Cardiac septum (tissue), 1 donor: ENCODE measurements at regions not wholly inside any gene's neighbourhood (a gene's known extent, or its start where the extent isn't known, plus 50 kb on each side); places are given as distances from the start of the nearest gene placed in this dataset.
"Not testable (repeated sequence)": the region's sequence is repeated elsewhere in the genome, so short reads cannot be mapped to it uniquely, and the experiment has no call there.

ENCODE experiments used
- DNase-seq: peaks from one replicate; pipeline ENCODE4 v3.0.0-alpha.2; 2020; ENCODE audit warnings: low spot score
- intact Hi-C: fragments of 100-400 bp; cut with DNase I; formaldehyde crosslinking; loops from one replicate; pipeline ENCODE4 v1.14.0; 2022
- donor health status: DM: no; HTN: no; CAD: no.

- no peak for DNase-seq
- intact Hi-C loops = no loop called here
These were observed 292.8 kb upstream of the TMC3 start for GRCh38 chr15:81666839-81667238.

DNA sequence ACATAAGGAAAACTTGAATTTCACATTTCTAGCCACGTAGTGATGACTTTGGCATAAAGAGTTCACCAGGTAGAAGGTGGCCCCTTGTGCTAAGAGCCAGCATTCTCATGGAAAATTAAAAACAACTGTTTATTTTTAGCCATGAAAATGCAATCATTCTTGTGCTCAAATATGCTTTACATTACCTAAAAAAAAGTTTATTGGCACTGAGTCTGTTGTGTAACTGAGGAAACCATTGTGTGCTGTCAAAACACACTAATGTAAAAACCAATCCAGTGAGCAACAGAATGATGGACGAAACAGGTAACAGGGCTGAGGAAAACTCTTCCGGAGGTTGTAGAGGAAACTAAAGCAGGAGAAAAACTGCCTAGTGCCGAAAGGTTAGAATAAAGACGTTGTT is 287.0 kb upstream of the TMC3 start:
- no peak for DNase-seq
- intact Hi-C loops = no loop called here

- intact Hi-C loops = no loop called here
- no peak for DNase-seq
These were observed 279.2 kb upstream of the TMC3 start for GRCh38 chr15:81653259-81653658.

DNA sequence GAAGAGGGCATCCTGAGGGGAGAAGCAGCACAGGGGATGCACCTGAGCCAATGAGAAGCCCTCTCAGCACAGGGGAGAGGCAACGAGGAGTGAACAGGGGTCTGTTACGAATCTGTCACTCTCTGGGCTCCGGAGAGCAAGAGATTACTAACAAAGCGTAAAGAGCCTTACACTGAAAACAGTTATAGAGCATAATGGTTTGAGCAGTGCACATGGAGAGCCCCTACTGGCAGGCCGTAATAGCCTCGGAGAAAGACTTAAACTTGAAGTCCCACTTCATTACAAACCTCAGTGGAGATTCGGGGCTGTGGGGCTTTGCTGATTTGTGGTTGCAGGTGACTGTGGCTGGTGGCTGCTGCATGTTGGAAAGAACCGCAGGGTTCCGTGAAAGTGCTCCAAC is 271.5 kb upstream of the TMC3 start:
- intact Hi-C loops = no loop called here
- DNase-seq = no peak

DNA sequence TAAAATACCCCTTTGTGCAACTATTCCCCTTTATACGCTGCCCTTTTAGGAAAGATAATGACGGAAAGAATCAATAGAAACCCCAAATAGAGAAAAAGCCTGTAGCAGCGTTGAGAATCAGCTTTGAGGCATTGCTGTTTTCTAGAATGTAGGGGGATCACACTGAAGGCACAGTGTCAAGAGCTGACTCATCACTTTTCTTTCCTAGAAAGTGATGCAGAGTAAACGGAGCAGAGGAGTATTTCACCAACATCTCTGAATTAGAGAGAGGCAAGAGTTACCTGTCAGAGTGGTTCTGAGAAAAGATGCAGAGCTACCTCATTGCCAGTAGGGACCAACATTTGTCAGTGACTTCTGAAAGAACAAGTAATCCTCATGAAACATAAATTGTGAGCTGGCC is 269.8 kb upstream of the TMC3 start:
- no peak for DNase-seq
- intact Hi-C loops = no loop called here

DNA sequence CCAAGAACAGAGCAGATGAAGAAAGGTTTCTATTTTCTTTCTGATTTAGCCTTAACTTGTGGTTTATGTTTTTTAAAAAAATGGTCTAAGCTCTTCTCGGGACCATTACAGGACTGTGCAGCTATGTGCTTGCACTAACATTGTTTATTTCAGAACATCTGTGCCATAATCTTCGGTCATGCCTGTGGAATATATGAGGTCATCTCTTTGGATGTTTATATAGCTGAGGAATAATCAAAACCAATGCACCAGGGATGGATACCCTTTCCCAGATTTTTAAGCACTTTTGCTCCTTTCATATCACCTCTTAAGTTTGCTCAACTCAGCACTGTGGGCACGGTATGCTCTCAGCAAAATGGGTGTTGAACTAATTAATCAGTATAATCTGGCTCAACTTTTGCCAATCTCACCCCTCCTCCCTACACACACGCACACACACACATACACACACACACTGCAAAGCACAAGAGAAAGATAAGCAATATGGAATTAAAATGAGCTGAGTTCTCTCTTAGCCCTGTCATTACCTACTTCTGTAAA is 268.5 kb upstream of the TMC3 start:
- no peak for DNase-seq
- intact Hi-C loops = no loop called here

GRCh38 chr15:81636064-81636463 is 262.1 kb upstream of the TMC3 start:
- intact Hi-C loops, DNase-seq: not testable (repeated sequence)

DNA sequence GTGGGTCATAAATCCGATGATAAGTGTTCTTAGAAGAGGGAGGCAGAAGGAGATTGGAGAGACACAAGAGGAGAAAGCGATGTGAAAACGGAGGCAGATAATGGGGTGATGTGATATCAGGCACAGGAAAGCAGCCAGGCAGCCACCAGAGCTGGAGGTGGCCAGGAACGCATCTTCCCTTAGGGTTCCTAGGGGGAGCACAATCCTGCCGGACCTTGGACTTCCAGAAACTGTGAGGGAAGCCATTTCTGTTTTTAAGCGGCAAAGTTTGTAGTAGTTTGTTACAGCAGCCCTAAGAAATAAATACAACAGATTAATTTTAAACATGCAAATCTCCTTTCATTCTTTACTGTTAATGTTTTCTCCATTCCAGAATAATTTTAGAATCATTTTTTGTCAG is 259.9 kb upstream of the TMC3 start:
- intact Hi-C loops = no loop called here
- DNase-seq = no peak

DNA sequence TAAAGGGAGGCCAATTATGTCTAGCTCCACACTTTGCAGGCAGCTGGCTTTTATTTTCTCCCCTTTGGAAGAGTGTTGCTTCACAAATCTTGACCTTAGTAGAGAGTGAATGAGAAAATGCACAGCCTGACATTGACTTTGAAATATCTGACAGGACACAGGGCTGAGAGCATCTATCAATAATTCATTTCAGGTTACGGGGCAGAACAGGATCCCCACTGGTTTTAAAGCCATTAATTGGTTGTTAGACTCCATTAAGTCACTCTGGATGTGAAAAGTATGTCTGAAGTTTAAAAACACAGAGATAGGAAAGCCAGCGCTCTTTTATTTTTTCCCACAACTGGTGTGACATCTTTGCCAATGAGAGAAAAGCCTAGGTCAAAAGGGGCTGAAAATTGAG is 251.9 kb upstream of the TMC3 start:
- intact Hi-C loops = no loop called here
- DNase-seq = no peak

- DNase-seq = no peak
- intact Hi-C loops = no loop called here
These were observed 245.0 kb upstream of the TMC3 start for GRCh38 chr15:81619002-81619401.

- intact Hi-C loops = no loop called here
- DNase-seq = no peak
These were observed 238.6 kb upstream of the TMC3 start for GRCh38 chr15:81612631-81613030.

- DNase-seq = no peak
- intact Hi-C loops = no loop called here
These were observed 237.7 kb upstream of the TMC3 start for GRCh38 chr15:81611679-81612078.

GRCh38 chr15:81608309-81608829 is 234.4 kb upstream of the TMC3 start:
- intact Hi-C loops = no loop called here
- DNase-seq = no peak

DNA sequence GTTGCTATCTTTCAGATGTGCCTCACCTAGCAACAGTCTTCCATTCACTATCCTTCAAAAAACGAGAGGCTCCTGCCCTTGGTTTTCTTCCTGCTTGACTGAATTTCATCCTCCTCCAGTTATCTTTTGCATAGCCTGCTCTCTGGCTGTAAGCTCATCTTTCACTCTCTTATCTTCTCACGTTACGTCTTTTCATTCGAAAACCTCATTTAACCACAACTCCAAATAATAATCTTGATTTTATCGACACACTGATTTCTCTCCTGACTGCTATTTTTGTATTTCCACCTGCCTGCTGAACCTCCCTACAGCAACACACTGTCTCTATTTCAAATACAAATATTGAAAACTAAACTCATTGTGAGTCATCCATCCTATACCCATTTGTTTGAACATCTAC is 230.7 kb upstream of the TMC3 start:
- intact Hi-C loops = no loop called here

DNA sequence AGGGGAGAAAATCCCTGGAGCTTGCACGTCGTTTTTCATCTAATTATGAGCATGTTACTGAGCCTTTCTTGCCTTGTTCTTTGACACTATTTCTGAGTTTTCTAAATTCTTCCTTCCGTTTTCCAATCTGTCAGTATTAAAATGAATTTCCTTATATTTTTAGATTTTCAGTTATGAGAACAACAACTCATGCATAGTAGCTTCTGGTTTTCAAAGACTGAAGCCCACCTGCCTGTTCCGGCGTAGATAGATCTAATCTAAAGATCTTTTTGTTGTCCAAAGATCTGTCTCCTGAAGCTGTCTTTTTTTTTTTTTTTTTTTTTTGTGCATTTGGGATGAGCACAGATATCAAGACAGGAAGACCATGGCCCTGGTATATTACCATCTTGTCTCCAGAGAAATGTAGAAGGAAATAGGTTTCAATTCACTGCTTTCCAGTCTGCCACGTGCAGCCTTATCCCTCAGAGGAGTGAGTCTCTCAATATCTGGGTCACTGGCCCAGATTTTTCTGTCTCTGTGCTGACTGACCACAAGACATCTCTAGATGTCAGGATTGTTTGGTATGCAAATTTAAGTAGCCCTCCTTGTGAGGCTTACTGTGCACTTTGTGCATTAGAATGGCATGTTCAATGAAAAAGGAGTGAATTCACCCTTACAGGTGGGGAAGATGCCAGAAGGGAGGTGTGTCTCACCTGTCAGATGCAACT is 222.3 kb upstream of the TMC3 start:
- intact Hi-C loops = no loop called here
- DNase-seq = no peak

More for the DNA sequence above, 230.7 kb upstream of the TMC3 start:
- DNase-seq = no peak

GRCh38 chr15:81595752-81596151 is 221.7 kb upstream of the TMC3 start:
- intact Hi-C loops = no loop called here
- DNase-seq = no peak

DNA sequence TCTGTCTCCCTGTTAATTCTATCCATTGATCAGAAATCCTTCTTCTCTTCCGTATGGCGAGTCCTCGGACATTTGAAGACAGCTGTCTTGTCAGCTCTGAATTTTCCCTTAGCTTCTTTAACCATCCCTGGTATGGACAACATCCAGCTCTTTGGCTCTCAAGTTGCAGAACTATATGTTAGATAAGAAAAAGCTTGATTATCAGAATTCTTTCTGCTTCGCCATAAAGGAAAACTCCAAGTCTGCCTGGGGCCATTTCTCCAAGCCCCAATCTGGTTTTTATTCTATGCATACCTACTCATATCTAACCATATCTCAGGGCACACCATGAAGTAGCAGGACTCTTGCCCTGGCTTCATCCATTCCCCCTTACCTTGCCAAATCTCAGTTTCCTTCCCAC is 215.7 kb upstream of the TMC3 start:
- intact Hi-C loops = no loop called here
- no peak for DNase-seq

- intact Hi-C loops = no loop called here
- DNase-seq = no peak
These were observed 201.6 kb upstream of the TMC3 start for GRCh38 chr15:81575436-81576123.

- no peak for DNase-seq
- intact Hi-C loops = no loop called here
These were observed 199.2 kb upstream of the TMC3 start for GRCh38 chr15:81573098-81573746.

DNA sequence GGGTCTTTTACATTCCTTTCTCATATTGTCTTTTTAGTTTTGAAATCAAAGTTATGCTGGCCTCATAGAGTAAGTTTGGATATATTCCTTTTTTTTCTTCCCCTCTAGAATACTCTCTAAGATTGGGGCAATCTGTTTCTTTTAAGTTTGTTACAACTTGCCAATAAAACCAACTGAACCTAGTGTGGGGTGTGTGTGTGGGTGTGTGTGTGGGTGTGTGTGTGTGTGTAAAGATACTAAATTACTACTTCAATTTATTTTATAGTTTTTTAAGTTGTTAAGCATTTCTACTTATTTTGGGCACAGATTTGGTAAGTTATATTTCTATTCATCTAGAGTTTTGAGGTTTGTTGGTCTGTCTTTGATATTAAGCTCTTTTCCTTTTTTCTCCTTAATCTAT is 198.2 kb upstream of the TMC3 start:
- DNase-seq = no peak
- intact Hi-C loops = no loop called here
